IPS-18c (cell line): ENCODE measurements at regions not wholly inside any gene's neighbourhood (a gene's known extent, or its start where the extent isn't known, plus 50 kb on each side); places are given as distances from the start of the nearest gene placed in this dataset.

Source experiments
- H3K4me3 ChIP-seq: 2 replicates; pipeline ENCODE4 v1.7.0; 2013; ENCODE audit warnings: low read depth, mild to moderate bottlenecking, low read length, moderate library complexity; ENCODE audit not compliant: insufficient read depth
- H3K9me3 ChIP-seq: one replicate; pipeline ENCODE4 v1.6.1; 2013; ENCODE audit warnings: mild to moderate bottlenecking, low read length, moderate library complexity; ENCODE audit not compliant: control insufficient read depth, insufficient read depth

- Histone ChIP-seq H3K9me3 (peaks cover 6% of the 10 kb centered on the region), H3K4me3 (no peak overlapping the region; the same call in 1 of the 2 replicates)
Measured at GRCh38 chr2:788227-789032, 111.2 kb upstream of the TMEM18 start.

- Histone ChIP-seq H3K4me3 (no peak overlapping the region), H3K9me3 (no peaks in the 10 kb centered on the region)
Measured at GRCh38 chr2:784753-785152, 107.5 kb upstream of the TMEM18 start.

- H3K9me3 ChIP-seq, result no peaks in the 10 kb centered on the region
- no peak overlapping the region for H3K4me3 ChIP-seq
Measured at GRCh38 chr2:780581-780980, 103.4 kb upstream of the TMEM18 start.

GRCh38 chr2:780002-780401, 102.8 kb upstream of the TMEM18 start:
- Histone ChIP-seq H3K9me3 (no peaks in the 10 kb centered on the region), H3K4me3 (no peak overlapping the region)

- Histone ChIP-seq H3K9me3 (no peaks in the 10 kb centered on the region), H3K4me3 (no peak overlapping the region)
Measured at GRCh38 chr2:778731-779350, 101.6 kb upstream of the TMEM18 start.

GRCh38 chr2:777546-777945, 100.3 kb upstream of the TMEM18 start:
- no peak overlapping the region for H3K4me3 ChIP-seq
- no peaks in the 10 kb centered on the region for H3K9me3 ChIP-seq

GRCh38 chr2:777051-777450, 99.8 kb upstream of the TMEM18 start:
- no peaks in the 10 kb centered on the region for H3K9me3 ChIP-seq
- no peak overlapping the region for H3K4me3 ChIP-seq

- Histone ChIP-seq H3K9me3 (no peaks in the 10 kb centered on the region), H3K4me3 (no peak overlapping the region)
Measured at GRCh38 chr2:776487-776886, 99.3 kb upstream of the TMEM18 start.

- no peak overlapping the region for H3K4me3 ChIP-seq
- H3K9me3 ChIP-seq, result no peaks in the 10 kb centered on the region
Measured at GRCh38 chr2:776038-776437, 98.8 kb upstream of the TMEM18 start.

- H3K9me3 ChIP-seq, result no peaks in the 10 kb centered on the region
Measured at GRCh38 chr2:774436-774835, 97.2 kb upstream of the TMEM18 start.

GRCh38 chr2:773256-774160, 96.3 kb upstream of the TMEM18 start:
- Histone ChIP-seq H3K4me3 (no peak overlapping the region), H3K9me3 (no peaks in the 10 kb centered on the region)

More at GRCh38 chr2:774436-774835, 97.2 kb upstream of the TMEM18 start:
- H3K4me3 ChIP-seq, result no peak overlapping the region

- H3K9me3 ChIP-seq, result no peaks in the 10 kb centered on the region
- H3K4me3 ChIP-seq, result no peak overlapping the region
Measured at GRCh38 chr2:771538-771937, 94.3 kb upstream of the TMEM18 start.

- Histone ChIP-seq H3K9me3 (no peaks in the 10 kb centered on the region), H3K4me3 (no peak overlapping the region)
Measured at GRCh38 chr2:770776-771175, 93.6 kb upstream of the TMEM18 start.

GRCh38 chr2:769771-770170, 92.6 kb upstream of the TMEM18 start:
- H3K4me3 ChIP-seq, result no peak overlapping the region
- H3K9me3 ChIP-seq, result no peaks in the 10 kb centered on the region

- H3K9me3 ChIP-seq, result no peaks in the 10 kb centered on the region
- no peak overlapping the region for H3K4me3 ChIP-seq
Measured at GRCh38 chr2:768451-768850, 91.2 kb upstream of the TMEM18 start.

GRCh38 chr2:767944-768343, 90.7 kb upstream of the TMEM18 start:
- Histone ChIP-seq H3K4me3 (no peak overlapping the region), H3K9me3 (no peaks in the 10 kb centered on the region)

- H3K9me3 ChIP-seq, result no peaks in the 10 kb centered on the region
- no peak overlapping the region for H3K4me3 ChIP-seq
Measured at GRCh38 chr2:767440-767839, 90.2 kb upstream of the TMEM18 start.

- H3K9me3 ChIP-seq, result no peaks in the 10 kb centered on the region
- no peak overlapping the region for H3K4me3 ChIP-seq
Measured at GRCh38 chr2:766255-766654, 89.0 kb upstream of the TMEM18 start.
